Endothelial cell of umbilical vein (primary cell): ENCODE measurements at regions not wholly inside any gene's neighbourhood (a gene's known extent, or its start where the extent isn't known, plus 50 kb on each side); places are given as distances from the start of the nearest gene placed in this dataset.

Experiments used
- BruUV-seq: library from RNA; stranded (reverse); fragments of 400-500 nt; replicated peaks from 2 replicates; lab custom pipeline; 2021; lab: Mats Ljungman, UMichigan
- CTCF ChIA-PET: fragments of 300-600, 350-600 bp; sonication (Branson Sonifier 250); formaldehyde crosslinking; loops from one replicate; lab custom pipeline; 2021; ENCODE audit warnings: antibody characterized with exemption, inconsistent platforms; lab: Charles Lee
- POLR2A ChIA-PET: fragments of 300-600, 350-600 bp; sonication (Branson Sonifier 250); formaldehyde crosslinking; loops from one replicate; lab custom pipeline; 2021; ENCODE audit warnings: antibody characterized with exemption, inconsistent platforms; lab: Charles Lee
- DNase-seq: peaks from one replicate; pipeline ENCODE4 v3.0.0-alpha.2; 2011; ENCODE audit warnings: low read depth, low spot score
- FAIRE-seq: peaks from 2 replicates; lab custom pipeline; 2011; peaks lifted over from hg19 to GRCh38; lab: Jason Lieb, UNC
- H2AFZ ChIP-seq: 2 replicates; pipeline ENCODE4 v1.6.0; 2012; ENCODE audit warnings: low read depth, low read length, control low read depth, inconsistent platforms
- H3K27ac ChIP-seq: 2 replicates; pipeline ENCODE4 v1.5.1; 2011; ENCODE audit warnings: low read depth, mild to moderate bottlenecking, control low read depth, low read length, moderate library complexity; ENCODE audit not compliant: insufficient read depth
- H3K27me3 ChIP-seq, 2 experiments: 2 replicates each; pipeline versions ENCODE4 v1.6.0 to v1.6.1; 2011; ENCODE audit warnings: low read length in 2 of 2, mixed read lengths in 1 of 2; ENCODE audit not compliant: control insufficient read depth in 2 of 2, insufficient read depth in 2 of 2
- H3K36me3 ChIP-seq, 2 experiments: 2 replicates in 1 of 2; 3 replicates in 1 of 2; pipeline ENCODE4 v1.5.1; 2011; ENCODE audit warnings: low read length in 2 of 2, mild to moderate bottlenecking in 1 of 2, moderate library complexity in 1 of 2; ENCODE audit not compliant: control insufficient read depth in 2 of 2, insufficient read depth in 2 of 2; ENCODE audit errors: extremely low read depth in 1 of 2
- H3K4me1 ChIP-seq: 3 replicates; pipeline ENCODE4 v1.5.1; 2011; ENCODE audit warnings: mild to moderate bottlenecking, low read length; ENCODE audit not compliant: control insufficient read depth, insufficient read depth; ENCODE audit errors: extremely low read depth
- H3K4me2 ChIP-seq: 2 replicates; pipeline ENCODE4 v1.6.1; 2011; ENCODE audit warnings: low read length, control low read depth, mixed read lengths; ENCODE audit not compliant: insufficient read depth
- H3K4me3 ChIP-seq, 3 experiments: fragments of 200-600 bp in 1 of 3; sonication (generic), shearing (Covaris generic) in 1 of 3; replicated peaks in 1 of 3; 2 replicates each; pipeline ENCODE4 v1.5.1; 2011 to 2016; ENCODE audit warnings: control low read depth in 3 of 3, low read length in 3 of 3, mild to moderate bottlenecking in 2 of 3, inconsistent platforms in 1 of 3, low read depth in 1 of 3, moderate library complexity in 1 of 3; ENCODE audit not compliant: insufficient read depth in 1 of 3
- H3K79me2 ChIP-seq: 2 replicates; pipeline ENCODE4 v1.6.0; 2012; ENCODE audit warnings: low read length, inconsistent platforms; ENCODE audit not compliant: control insufficient read depth, insufficient read depth
- H3K9ac ChIP-seq: replicated peaks from 2 replicates; pipeline ENCODE3; 2011; ENCODE audit warnings: low read length, control low read depth; ENCODE audit not compliant: insufficient read depth; ENCODE audit errors: extremely low read depth
- H3K9me1 ChIP-seq: replicated peaks from 3 replicates; pipeline ENCODE4 v1.6.0; 2011; ENCODE audit warnings: mild to moderate bottlenecking, low read length; ENCODE audit not compliant: control insufficient read depth, insufficient read depth; ENCODE audit errors: extremely low read depth
- H3K9me3 ChIP-seq: replicated peaks from 2 replicates; pipeline ENCODE4 v1.5.1; 2012; ENCODE audit warnings: low read length, inconsistent platforms; ENCODE audit not compliant: control insufficient read depth, insufficient read depth
- H4K20me1 ChIP-seq: replicated peaks from 2 replicates; pipeline ENCODE3; 2011; ENCODE audit warnings: mild to moderate bottlenecking, low read length; ENCODE audit not compliant: control insufficient read depth, insufficient read depth; ENCODE audit errors: extremely low read depth
- EZH2 ChIP-seq: IDR thresholded peaks from 2 replicates; pipeline ENCODE4 v1.6.1; 2012; ENCODE audit warnings: borderline replicate concordance, low read depth, mild to moderate bottlenecking, moderate library complexity, low read length, inconsistent platforms; ENCODE audit not compliant: severe bottlenecking
- FOS ChIP-seq: IDR thresholded peaks from 2 replicates; pipeline ENCODE4 v1.6.1; 2011; ENCODE audit warnings: mild to moderate bottlenecking, low read length, moderate library complexity, borderline replicate concordance; ENCODE audit not compliant: insufficient read depth
- GATA2 ChIP-seq: IDR thresholded peaks from 2 replicates; pipeline ENCODE4 v1.7.0; 2011; ENCODE audit warnings: low read depth, mild to moderate bottlenecking, moderate library complexity, mixed read lengths, low read length; ENCODE audit not compliant: insufficient read length, insufficient read depth
- JUN ChIP-seq: IDR thresholded peaks from 2 replicates; pipeline ENCODE4 v1.6.1; 2011; ENCODE audit warnings: borderline replicate concordance, low read depth; ENCODE audit not compliant: insufficient read length, insufficient read depth
- MYC ChIP-seq: IDR thresholded peaks from one replicate; pipeline ENCODE4 v1.6.1; 2011; ENCODE audit warnings: mild to moderate bottlenecking, low read depth, low read length
- POLR2A ChIP-seq: IDR thresholded peaks from 2 replicates; pipeline ENCODE4 v1.6.1; 2012; ENCODE audit warnings: low read depth, mild to moderate bottlenecking, control low read depth, low read length
- POLR2AphosphoS5 ChIP-seq: IDR thresholded peaks from 2 replicates; pipeline ENCODE4 v1.6.1; 2012; ENCODE audit warnings: low read depth, mild to moderate bottlenecking, control low read depth, low read length, moderate library complexity; ENCODE audit not compliant: insufficient read depth
- dilution Hi-C: fragments of 300-500 bp; cut with MboI; formaldehyde crosslinking; loops from one replicate; pipeline ENCODE4 v1.15.0; 2019; ENCODE audit warnings: low sequenced_read_pairs; ENCODE audit not compliant: extremely low pct_ligation_motif_present
- intact Hi-C: fragments of 100-400 bp; cut with micrococcal nuclease; formaldehyde crosslinking; loops from one replicate; pipeline ENCODE4 v1.10.0; 2022
- TF ChIP-seq, protein P1 (sequence below): IDR thresholded peaks from 2 replicates; pipeline ENCODE4 v1.6.1; 2011; ENCODE audit not compliant: insufficient read depth, insufficient read length
- TF ChIP-seq, protein P2 (sequence below), 2 donors: IDR thresholded peaks; 1 replicate in 1 of 2; 2 replicates in 1 of 2; pipeline ENCODE4 v1.5.1; 2011; ENCODE audit warnings: low read length in 2 of 2, mild to moderate bottlenecking in 2 of 2, moderate library complexity in 2 of 2, control low read depth in 1 of 2, inconsistent platforms in 1 of 2, low read depth in 1 of 2; ENCODE audit not compliant: insufficient read depth in 1 of 2; ENCODE audit errors: extremely low read depth in 1 of 2

DNA sequence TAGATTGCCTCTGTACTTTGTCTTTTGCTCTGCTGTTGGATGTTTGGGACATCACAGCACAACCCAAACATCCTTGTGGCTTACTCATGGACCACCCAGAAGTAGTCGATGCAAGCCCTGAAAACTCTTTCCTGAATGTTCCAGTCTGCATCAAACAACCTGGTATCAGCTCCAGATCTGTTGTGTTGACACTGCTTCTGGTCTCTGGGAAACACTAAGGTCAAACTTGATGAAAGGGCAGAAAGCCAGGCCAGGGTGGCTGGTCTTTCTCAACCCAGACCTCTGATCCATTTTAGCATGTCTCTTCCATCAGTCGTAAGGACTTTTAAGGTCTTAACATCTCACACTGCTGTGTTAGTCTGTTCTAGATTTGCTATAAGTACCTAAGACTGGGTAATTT lies 265.7 kb downstream of the ZNF536 start:
- ChIA-PET POLR2A (no interaction called here), CTCF (no interaction called here)
- Histone ChIP-seq H3K27ac (no peak overlapping the region), H4K20me1 (no peaks in the 10 kb centered on the region), H3K4me2 (no peak overlapping the region), H3K9me3 (peaks cover 3% of the 10 kb centered on the region), H3K36me3 (no peaks in the 10 kb centered on the region), H3K4me1 (no peaks in the 10 kb centered on the region), H2AFZ (no peak overlapping the region), H3K27me3 (no peaks in the 10 kb centered on the region), H3K4me3 (no peak overlapping the region), H3K79me2 (no peaks in the 10 kb centered on the region), H3K9me1 (no peaks in the 10 kb centered on the region), H3K9ac (no peak overlapping the region)
- FAIRE-seq (no peak), DNase-seq (no peak)
- no peak for TF ChIP-seq POLR2AphosphoS5
- no peak for TF ChIP-seq EZH2
- intact Hi-C loops, result no loop called here
- no TSS peak for BruUV-seq
- dilution Hi-C loops, result loop anchor here (25.0 kb wide), 1 partner anchor 901 kb away; no protein-coding TSS in a partner anchor

DNA sequence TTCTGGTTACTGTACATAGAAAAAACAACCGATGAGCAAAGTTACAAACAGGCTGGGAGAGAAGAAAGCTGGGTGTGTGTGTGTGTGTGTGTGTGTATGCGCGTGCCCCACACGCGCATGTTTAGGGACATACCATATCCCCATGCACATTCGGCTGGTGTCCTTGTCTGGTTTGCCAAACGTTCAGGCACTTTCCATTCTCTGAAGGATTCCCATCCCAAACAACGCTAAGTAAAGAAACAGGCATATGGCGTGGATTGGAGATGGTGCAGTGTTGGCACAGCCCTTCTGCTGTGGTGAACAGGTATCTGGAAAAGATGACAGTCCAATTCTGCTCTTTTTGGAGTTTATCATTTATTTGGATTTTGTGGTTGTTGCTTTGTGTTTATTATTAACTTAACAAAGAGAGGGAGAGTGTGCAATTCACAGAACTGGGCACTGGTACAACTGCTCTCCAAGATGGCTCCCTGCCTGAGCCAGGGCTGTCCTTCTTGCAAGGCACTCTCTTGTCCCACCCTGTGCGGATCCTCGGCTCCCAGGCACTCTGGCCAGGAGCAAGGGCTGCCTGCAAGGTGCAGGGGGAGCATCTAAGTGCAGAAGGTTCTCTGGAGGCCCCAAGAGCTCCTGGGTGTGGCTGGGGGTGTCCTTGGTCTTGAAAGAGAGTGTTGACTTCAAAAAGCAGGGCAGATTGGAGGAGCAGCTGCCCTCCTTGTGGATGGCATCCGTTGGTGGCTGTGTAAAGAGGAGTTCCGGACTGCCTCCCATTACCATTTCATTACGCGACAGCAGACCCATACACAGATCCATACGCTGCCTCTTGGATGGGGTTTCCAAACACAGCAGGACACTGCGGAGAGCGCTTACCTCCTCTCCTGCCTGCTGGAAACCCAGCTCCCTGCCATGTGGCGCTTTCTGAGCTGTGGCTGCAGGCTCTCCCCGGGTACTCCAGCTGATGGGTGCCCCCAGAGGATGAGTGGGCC lies 263.1 kb downstream of the ZNF536 start:
- H4K20me1 ChIP-seq, result no peaks in the 10 kb centered on the region
- no peak overlapping the region for H3K9ac ChIP-seq
- no peak overlapping the region for H2AFZ ChIP-seq
- dilution Hi-C loops, result loop anchor here (25.0 kb wide), 1 partner anchor 898 kb away; no protein-coding TSS in a partner anchor
- H3K36me3 ChIP-seq, result no peaks in the 10 kb centered on the region
- no peaks in the 10 kb centered on the region for H3K4me1 ChIP-seq
- no peak overlapping the region for H3K4me3 ChIP-seq
- no peak overlapping the region for H3K4me2 ChIP-seq
- no peak overlapping the region for H3K27ac ChIP-seq
- POLR2A ChIA-PET, result no interaction called here
- H3K9me3 ChIP-seq, result peaks cover 3% of the 10 kb centered on the region
- H3K27me3 ChIP-seq, result no peaks in the 10 kb centered on the region
- H3K9me1 ChIP-seq, result no peaks in the 10 kb centered on the region
- CTCF ChIA-PET, result no interaction called here
- FAIRE-seq, result no peak
- TF ChIP-seq, protein P1, sequence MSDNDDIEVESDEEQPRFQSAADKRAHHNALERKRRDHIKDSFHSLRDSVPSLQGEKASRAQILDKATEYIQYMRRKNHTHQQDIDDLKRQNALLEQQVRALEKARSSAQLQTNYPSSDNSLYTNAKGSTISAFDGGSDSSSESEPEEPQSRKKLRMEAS, result no peak
- TF ChIP-seq JUN, result no peak
- no peak for TF ChIP-seq FOS
- TF ChIP-seq EZH2, result no peak
- no peak for TF ChIP-seq MYC
- no peak for TF ChIP-seq POLR2A
- no peak for TF ChIP-seq GATA2
- no peak for TF ChIP-seq POLR2AphosphoS5
- TF ChIP-seq, protein P2, sequence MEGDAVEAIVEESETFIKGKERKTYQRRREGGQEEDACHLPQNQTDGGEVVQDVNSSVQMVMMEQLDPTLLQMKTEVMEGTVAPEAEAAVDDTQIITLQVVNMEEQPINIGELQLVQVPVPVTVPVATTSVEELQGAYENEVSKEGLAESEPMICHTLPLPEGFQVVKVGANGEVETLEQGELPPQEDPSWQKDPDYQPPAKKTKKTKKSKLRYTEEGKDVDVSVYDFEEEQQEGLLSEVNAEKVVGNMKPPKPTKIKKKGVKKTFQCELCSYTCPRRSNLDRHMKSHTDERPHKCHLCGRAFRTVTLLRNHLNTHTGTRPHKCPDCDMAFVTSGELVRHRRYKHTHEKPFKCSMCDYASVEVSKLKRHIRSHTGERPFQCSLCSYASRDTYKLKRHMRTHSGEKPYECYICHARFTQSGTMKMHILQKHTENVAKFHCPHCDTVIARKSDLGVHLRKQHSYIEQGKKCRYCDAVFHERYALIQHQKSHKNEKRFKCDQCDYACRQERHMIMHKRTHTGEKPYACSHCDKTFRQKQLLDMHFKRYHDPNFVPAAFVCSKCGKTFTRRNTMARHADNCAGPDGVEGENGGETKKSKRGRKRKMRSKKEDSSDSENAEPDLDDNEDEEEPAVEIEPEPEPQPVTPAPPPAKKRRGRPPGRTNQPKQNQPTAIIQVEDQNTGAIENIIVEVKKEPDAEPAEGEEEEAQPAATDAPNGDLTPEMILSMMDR (IDR thresholded peaks at IDR 0.05; ENCODE audit: extremely low read depth in 1 of 2, insufficient read depth in 1 of 2, low read depth in 1 of 2, low read length in 2 of 2), result no peak
- BruUV-seq, result no TSS peak
- no peak for DNase-seq
- intact Hi-C loops, result no loop called here
- no peaks in the 10 kb centered on the region for H3K79me2 ChIP-seq
